ENCODE measurements at regions not wholly inside any gene's neighbourhood (a gene's known extent, or its start where the extent isn't known, plus 50 kb on each side); places are given as distances from the start of the nearest gene placed in this dataset.

DNA sequence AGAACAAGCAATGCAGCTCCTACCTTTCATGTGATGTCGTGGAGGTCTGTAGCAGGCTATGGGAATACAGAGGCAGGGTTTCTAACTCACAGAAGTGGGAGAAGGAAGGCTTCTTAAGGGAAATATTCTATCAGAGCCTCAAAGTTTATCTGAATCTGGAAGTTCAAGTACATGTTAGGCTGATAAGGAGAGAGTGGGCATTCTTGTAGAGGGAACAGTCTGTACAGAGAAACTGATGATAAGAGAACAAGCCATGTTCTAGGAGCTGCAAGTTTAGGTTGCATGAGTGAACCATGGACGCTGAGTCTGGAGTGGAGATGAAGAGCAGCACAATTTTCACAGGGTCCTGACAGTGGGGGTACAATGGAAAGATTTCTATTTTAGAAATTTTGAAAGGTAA is 344.0 kb downstream of the CHRM3 start:
- TF ChIP-seq, protein P1, sequence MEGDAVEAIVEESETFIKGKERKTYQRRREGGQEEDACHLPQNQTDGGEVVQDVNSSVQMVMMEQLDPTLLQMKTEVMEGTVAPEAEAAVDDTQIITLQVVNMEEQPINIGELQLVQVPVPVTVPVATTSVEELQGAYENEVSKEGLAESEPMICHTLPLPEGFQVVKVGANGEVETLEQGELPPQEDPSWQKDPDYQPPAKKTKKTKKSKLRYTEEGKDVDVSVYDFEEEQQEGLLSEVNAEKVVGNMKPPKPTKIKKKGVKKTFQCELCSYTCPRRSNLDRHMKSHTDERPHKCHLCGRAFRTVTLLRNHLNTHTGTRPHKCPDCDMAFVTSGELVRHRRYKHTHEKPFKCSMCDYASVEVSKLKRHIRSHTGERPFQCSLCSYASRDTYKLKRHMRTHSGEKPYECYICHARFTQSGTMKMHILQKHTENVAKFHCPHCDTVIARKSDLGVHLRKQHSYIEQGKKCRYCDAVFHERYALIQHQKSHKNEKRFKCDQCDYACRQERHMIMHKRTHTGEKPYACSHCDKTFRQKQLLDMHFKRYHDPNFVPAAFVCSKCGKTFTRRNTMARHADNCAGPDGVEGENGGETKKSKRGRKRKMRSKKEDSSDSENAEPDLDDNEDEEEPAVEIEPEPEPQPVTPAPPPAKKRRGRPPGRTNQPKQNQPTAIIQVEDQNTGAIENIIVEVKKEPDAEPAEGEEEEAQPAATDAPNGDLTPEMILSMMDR (IDR thresholded peaks at IDR 0.05), result no peak
- no peak for TF ChIP-seq POLR2A (IDR thresholded peaks at IDR 0.05)

Measured in right lobe of liver (tissue), 4 donors.